SK-N-SH (cell line): ENCODE measurements at regions not wholly inside any gene's neighbourhood (a gene's known extent, or its start where the extent isn't known, plus 50 kb on each side); places are given as distances from the start of the nearest gene placed in this dataset.

ENCODE experiments used
- EP300 ChIP-seq, 2 experiments: IDR thresholded peaks; 2 replicates each; pipeline versions ENCODE4 v1.4.0 to v1.6.1; 2012; ENCODE audit warnings: borderline replicate concordance in 1 of 2, low read depth in 1 of 2, low read length in 1 of 2
- POLR2AphosphoS5 ChIP-seq: IDR thresholded peaks from 2 replicates; pipeline ENCODE4 v1.6.1; 2012; ENCODE audit warnings: low read depth, low read length
- RAD21 ChIP-seq: IDR thresholded peaks from 2 replicates; pipeline ENCODE4 v1.6.1; 2012; ENCODE audit warnings: mild to moderate bottlenecking, low read length
- RCOR1 ChIP-seq: fragments of 150-350 bp; IDR thresholded peaks from 2 replicates; pipeline ENCODE4 v1.6.1; 2017; ENCODE audit warnings: antibody characterized with exemption, low read length
- RXRA ChIP-seq: IDR thresholded peaks from 2 replicates; pipeline ENCODE4 v1.4.0; 2012; ENCODE audit warnings: low read depth, mild to moderate bottlenecking, borderline replicate concordance
- SIN3A ChIP-seq: IDR thresholded peaks from 2 replicates; pipeline ENCODE4 v1.6.1; 2012; ENCODE audit warnings: low read depth, mild to moderate bottlenecking, low read length, moderate library complexity, borderline replicate concordance
- SMC3 ChIP-seq: IDR thresholded peaks from 2 replicates; pipeline ENCODE4 v1.6.1; 2012; ENCODE audit warnings: low read depth, low read length, improper control_type of control experiment
- TCF12 ChIP-seq: IDR thresholded peaks from 2 replicates; pipeline ENCODE4 v1.4.0; 2012
- TF ChIP-seq, protein P1 (sequence below): fragments of 200-600 bp; sonication (generic); IDR thresholded peaks from 2 replicates; pipeline ENCODE4 v1.6.1; 2017; ENCODE audit warnings: antibody characterized with exemption, mild to moderate bottlenecking, moderate library complexity
- TF ChIP-seq, protein P2 (sequence below): IDR thresholded peaks from 2 replicates; pipeline ENCODE4 v1.4.0; 2012; ENCODE audit warnings: low read depth, borderline replicate concordance
- TF ChIP-seq, protein P3 (sequence below): fragments of 150-350 bp; IDR thresholded peaks from 2 replicates; pipeline ENCODE4 v1.6.1; 2017; ENCODE audit warnings: antibody characterized with exemption, low read length, low read depth, borderline replicate concordance

DNA sequence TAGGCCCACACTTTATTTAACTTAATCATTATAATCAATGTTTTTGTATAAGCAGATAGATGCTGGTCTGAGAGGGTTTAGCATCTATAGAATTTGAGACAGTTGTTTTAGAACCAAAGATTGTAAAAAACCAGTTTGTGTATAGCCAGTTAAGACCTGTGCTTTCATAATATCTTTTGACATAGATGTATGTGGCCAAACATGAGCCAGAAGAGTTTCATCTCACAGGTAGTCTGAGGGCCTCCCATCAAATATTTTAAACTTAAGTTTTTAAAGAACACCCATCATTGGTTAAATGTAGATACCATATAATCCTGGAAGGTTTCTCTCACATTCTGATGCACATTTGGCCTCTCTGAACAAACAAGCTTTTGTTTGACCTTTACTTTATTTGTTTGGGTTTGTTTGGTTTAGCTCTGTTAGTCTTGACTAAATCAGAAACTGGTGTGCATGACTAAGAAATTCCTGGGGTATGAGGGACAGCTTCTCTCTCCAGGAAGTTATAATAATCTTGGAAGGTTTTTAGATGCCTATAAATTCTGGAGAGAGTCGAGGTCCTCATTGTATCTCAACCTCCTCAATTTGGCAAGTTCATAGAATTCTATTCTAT, 58.0 kb upstream of the TMEM200A start:
- TF ChIP-seq TCF12 (peak; percentile 85), RXRA (peak; percentile 59; the same call in 1 of the 2 replicates), POLR2AphosphoS5 (no peak; the same call in 1 of the 2 replicates), RCOR1 (no peak), SIN3A (no peak), RAD21 (no peak), SMC3 (no peak), EP300 (IDR thresholded peaks at IDR 0.05; ENCODE audit: borderline replicate concordance in 1 of 2, low read depth in 1 of 2, low read length in 1 of 2) (peak in 1 of 2 experiments; percentile 61; a peak in 1 of 4 replicates)
- TF ChIP-seq, protein P1, sequence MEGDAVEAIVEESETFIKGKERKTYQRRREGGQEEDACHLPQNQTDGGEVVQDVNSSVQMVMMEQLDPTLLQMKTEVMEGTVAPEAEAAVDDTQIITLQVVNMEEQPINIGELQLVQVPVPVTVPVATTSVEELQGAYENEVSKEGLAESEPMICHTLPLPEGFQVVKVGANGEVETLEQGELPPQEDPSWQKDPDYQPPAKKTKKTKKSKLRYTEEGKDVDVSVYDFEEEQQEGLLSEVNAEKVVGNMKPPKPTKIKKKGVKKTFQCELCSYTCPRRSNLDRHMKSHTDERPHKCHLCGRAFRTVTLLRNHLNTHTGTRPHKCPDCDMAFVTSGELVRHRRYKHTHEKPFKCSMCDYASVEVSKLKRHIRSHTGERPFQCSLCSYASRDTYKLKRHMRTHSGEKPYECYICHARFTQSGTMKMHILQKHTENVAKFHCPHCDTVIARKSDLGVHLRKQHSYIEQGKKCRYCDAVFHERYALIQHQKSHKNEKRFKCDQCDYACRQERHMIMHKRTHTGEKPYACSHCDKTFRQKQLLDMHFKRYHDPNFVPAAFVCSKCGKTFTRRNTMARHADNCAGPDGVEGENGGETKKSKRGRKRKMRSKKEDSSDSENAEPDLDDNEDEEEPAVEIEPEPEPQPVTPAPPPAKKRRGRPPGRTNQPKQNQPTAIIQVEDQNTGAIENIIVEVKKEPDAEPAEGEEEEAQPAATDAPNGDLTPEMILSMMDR: no peak
- TF ChIP-seq, protein P2, sequence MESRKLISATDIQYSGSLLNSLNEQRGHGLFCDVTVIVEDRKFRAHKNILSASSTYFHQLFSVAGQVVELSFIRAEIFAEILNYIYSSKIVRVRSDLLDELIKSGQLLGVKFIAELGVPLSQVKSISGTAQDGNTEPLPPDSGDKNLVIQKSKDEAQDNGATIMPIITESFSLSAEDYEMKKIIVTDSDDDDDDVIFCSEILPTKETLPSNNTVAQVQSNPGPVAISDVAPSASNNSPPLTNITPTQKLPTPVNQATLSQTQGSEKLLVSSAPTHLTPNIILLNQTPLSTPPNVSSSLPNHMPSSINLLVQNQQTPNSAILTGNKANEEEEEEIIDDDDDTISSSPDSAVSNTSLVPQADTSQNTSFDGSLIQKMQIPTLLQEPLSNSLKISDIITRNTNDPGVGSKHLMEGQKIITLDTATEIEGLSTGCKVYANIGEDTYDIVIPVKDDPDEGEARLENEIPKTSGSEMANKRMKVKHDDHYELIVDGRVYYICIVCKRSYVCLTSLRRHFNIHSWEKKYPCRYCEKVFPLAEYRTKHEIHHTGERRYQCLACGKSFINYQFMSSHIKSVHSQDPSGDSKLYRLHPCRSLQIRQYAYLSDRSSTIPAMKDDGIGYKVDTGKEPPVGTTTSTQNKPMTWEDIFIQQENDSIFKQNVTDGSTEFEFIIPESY: no peak
- TF ChIP-seq, protein P3, sequence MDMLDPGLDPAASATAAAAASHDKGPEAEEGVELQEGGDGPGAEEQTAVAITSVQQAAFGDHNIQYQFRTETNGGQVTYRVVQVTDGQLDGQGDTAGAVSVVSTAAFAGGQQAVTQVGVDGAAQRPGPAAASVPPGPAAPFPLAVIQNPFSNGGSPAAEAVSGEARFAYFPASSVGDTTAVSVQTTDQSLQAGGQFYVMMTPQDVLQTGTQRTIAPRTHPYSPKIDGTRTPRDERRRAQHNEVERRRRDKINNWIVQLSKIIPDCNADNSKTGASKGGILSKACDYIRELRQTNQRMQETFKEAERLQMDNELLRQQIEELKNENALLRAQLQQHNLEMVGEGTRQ: no peak
